Activated CD4-positive, alpha-beta T cell treated with anti-CD3 and anti-CD28 coated beads, Interleukin-2, amount 10 ng/mL, durations not matched to agents 7 days and 5 days (primary cell): ENCODE measurements at regions not wholly inside any gene's neighbourhood (a gene's known extent, or its start where the extent isn't known, plus 50 kb on each side); places are given as distances from the start of the nearest gene placed in this dataset.

Experiments used
- CTCF ChIA-PET: fragments of 350-600 bp; sonication (Branson Sonifier 250); formaldehyde crosslinking; loops from one replicate; lab custom pipeline; 2021; ENCODE audit warnings: antibody characterized with exemption; lab: Charles Lee
- POLR2A ChIA-PET: fragments of 350-600 bp; sonication (Branson Sonifier 250); formaldehyde crosslinking; loops from one replicate; lab custom pipeline; 2021; ENCODE audit warnings: antibody characterized with exemption; lab: Charles Lee
- DNase-seq: peaks from one replicate; pipeline ENCODE4 v3.0.0-alpha.2; 2020
- H3K27ac Mint-ChIP-seq: one replicate; pipeline ENCODE4 v1.8.0; 2021; ENCODE audit warnings: mild to moderate bottlenecking, moderate library complexity, mixed read lengths
- H3K27me3 Mint-ChIP-seq: one replicate; pipeline ENCODE4 v1.8.0; 2021; ENCODE audit warnings: mixed read lengths
- H3K36me3 Mint-ChIP-seq: one replicate; pipeline ENCODE4 v1.8.0; 2021; ENCODE audit warnings: low read depth, mixed read lengths
- H3K4me1 Mint-ChIP-seq: one replicate; pipeline ENCODE4 v1.8.0; 2021; ENCODE audit warnings: mixed read lengths
- H3K4me3 Mint-ChIP-seq: one replicate; pipeline ENCODE4 v1.8.0; 2021; ENCODE audit warnings: mild to moderate bottlenecking, moderate library complexity, mixed read lengths
- H3K9me3 Mint-ChIP-seq: one replicate; pipeline ENCODE4 v1.8.0; 2021; ENCODE audit warnings: mixed read lengths

DNA sequence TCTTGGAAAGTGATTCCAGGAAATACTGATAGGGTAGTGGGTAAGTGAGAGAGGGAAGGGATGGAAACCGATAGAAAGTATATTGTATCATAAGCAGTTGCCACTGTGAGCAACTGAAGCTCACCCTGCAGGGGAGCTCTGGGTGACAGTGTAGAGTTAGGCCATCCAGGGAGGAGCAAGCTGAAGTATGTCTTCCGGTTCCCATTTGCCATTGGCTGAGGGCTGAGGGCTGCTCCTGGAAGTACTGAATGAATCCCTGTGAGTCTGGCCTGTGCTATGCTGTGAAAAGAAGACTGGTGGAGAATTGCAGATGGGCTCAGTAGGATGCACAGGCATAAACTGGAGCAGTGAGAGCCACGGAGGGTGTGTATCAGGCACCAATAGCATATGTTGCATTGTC, 348.3 kb downstream of the MFSD1 start:
- CTCF ChIA-PET = no interaction called here
- Mint-ChIP-seq H3K27me3 (no peaks in the 10 kb centered on the region), H3K9me3 (no peaks in the 10 kb centered on the region), H3K27ac (no peak overlapping the region), H3K36me3 (no peaks in the 10 kb centered on the region), H3K4me3 (no peak overlapping the region), H3K4me1 (no peaks in the 10 kb centered on the region)
- POLR2A ChIA-PET = no interaction called here
- no peak for DNase-seq

DNA sequence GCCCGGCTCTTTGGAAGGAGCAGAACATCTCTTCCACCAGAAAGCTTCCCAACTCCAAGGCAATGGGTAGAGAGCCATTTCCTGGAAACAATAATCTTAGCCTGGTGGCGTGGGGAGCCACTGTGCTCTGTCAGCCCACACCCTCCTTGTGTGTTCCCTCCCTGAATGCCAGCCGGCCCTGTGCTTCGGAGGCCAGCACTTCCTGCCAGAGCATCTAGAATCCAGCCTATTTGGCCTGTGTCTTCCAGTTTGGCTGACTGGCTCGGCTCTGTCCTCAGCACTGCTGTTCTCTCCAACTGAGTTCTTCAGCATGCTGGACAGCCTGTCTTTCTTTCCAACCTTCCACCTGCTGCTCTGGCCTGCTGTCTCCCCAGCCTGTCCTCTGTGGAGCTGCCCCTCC, 349.3 kb downstream of the MFSD1 start:
- DNase-seq = no peak
- H3K4me1 Mint-ChIP-seq = no peaks in the 10 kb centered on the region
- no peaks in the 10 kb centered on the region for H3K36me3 Mint-ChIP-seq
- H3K27me3 Mint-ChIP-seq = no peaks in the 10 kb centered on the region
- no peaks in the 10 kb centered on the region for H3K9me3 Mint-ChIP-seq
- no peak overlapping the region for H3K27ac Mint-ChIP-seq
- H3K4me3 Mint-ChIP-seq = no peak overlapping the region
- CTCF ChIA-PET = no interaction called here
- POLR2A ChIA-PET = no interaction called here

- Mint-ChIP-seq H3K4me3 (no peak overlapping the region), H3K9me3 (no peaks in the 10 kb centered on the region), H3K4me1 (no peaks in the 10 kb centered on the region), H3K27ac (no peak overlapping the region), H3K36me3 (no peaks in the 10 kb centered on the region), H3K27me3 (no peaks in the 10 kb centered on the region)
- no peak for DNase-seq
- ChIA-PET CTCF (no interaction called here), POLR2A (no interaction called here)
Observed at GRCh38 chr3:159157275-159157674, 355.4 kb downstream of the MFSD1 start.

DNA sequence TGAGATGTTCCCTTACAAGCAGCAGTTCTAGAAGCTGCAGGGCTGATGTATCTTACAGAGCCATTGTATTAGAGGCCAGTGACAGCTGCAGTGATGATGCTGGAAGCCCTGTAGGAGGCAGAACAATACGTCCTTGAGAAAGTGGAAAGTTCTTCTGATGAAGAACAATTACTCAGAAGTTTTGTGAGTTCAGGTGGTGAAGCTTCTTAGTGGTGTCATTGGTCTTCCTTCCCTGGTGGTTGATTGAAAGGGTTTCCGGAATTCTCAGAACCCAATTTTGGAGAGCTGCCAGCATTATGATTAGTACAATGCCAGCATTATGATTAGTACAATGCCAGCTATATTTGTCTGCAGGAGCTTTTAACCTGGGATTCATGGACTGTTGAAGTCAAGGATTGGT, 356.4 kb downstream of the MFSD1 start:
- Mint-ChIP-seq H3K9me3 (no peaks in the 10 kb centered on the region), H3K27me3 (no peaks in the 10 kb centered on the region), H3K4me1 (no peaks in the 10 kb centered on the region), H3K27ac (no peak overlapping the region), H3K4me3 (no peak overlapping the region), H3K36me3 (no peaks in the 10 kb centered on the region)
- no peak for DNase-seq
- CTCF ChIA-PET = no interaction called here
- POLR2A ChIA-PET = no interaction called here

GRCh38 chr3:159158801-159159200, 356.9 kb downstream of the MFSD1 start:
- CTCF ChIA-PET = no interaction called here
- Mint-ChIP-seq H3K4me3 (no peak overlapping the region), H3K4me1 (no peaks in the 10 kb centered on the region), H3K9me3 (no peaks in the 10 kb centered on the region), H3K27ac (no peak overlapping the region), H3K27me3 (no peaks in the 10 kb centered on the region), H3K36me3 (no peaks in the 10 kb centered on the region)
- DNase-seq = no peak
- POLR2A ChIA-PET = no interaction called here

- CTCF ChIA-PET = no interaction called here
- Mint-ChIP-seq H3K27me3 (no peaks in the 10 kb centered on the region), H3K9me3 (no peaks in the 10 kb centered on the region), H3K4me3 (no peak overlapping the region), H3K36me3 (no peaks in the 10 kb centered on the region), H3K27ac (no peak overlapping the region), H3K4me1 (no peaks in the 10 kb centered on the region)
- POLR2A ChIA-PET = no interaction called here
- DNase-seq = no peak
Observed at GRCh38 chr3:159159546-159159945, 357.7 kb downstream of the MFSD1 start.

- Mint-ChIP-seq H3K36me3 (no peaks in the 10 kb centered on the region), H3K27me3 (no peaks in the 10 kb centered on the region), H3K27ac (no peak overlapping the region), H3K9me3 (no peaks in the 10 kb centered on the region), H3K4me3 (no peak overlapping the region), H3K4me1 (no peaks in the 10 kb centered on the region)
- DNase-seq = no peak
- POLR2A ChIA-PET = no interaction called here
- CTCF ChIA-PET = no interaction called here
Observed at GRCh38 chr3:159163656-159164055, 361.8 kb downstream of the MFSD1 start.

DNA sequence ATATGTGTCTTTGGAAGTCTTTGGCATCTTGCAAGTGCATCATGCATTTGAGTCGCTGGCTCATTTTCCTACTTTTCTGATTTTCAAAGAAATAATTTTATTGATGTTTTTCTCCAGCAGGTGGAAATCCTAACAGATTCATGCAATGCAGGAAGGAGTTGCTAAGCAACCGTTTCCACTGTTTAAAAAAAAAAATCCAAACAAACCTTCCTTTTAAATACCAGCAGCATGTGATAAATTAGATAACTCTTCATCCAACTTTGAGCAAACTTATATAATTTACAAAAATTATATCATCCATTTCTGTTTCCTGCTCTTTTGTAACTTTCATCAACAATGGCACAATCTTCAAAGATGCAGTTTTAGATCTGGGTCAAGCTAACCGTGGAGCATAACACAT, 364.1 kb downstream of the MFSD1 start:
- H3K36me3 Mint-ChIP-seq = no peaks in the 10 kb centered on the region
- ChIA-PET CTCF (no interaction called here), POLR2A (no interaction called here)
- DNase-seq = no peak
- H3K4me1 Mint-ChIP-seq = no peaks in the 10 kb centered on the region
- H3K9me3 Mint-ChIP-seq = no peaks in the 10 kb centered on the region
- no peak overlapping the region for H3K4me3 Mint-ChIP-seq
- H3K27ac Mint-ChIP-seq = no peak overlapping the region
- no peaks in the 10 kb centered on the region for H3K27me3 Mint-ChIP-seq

DNA sequence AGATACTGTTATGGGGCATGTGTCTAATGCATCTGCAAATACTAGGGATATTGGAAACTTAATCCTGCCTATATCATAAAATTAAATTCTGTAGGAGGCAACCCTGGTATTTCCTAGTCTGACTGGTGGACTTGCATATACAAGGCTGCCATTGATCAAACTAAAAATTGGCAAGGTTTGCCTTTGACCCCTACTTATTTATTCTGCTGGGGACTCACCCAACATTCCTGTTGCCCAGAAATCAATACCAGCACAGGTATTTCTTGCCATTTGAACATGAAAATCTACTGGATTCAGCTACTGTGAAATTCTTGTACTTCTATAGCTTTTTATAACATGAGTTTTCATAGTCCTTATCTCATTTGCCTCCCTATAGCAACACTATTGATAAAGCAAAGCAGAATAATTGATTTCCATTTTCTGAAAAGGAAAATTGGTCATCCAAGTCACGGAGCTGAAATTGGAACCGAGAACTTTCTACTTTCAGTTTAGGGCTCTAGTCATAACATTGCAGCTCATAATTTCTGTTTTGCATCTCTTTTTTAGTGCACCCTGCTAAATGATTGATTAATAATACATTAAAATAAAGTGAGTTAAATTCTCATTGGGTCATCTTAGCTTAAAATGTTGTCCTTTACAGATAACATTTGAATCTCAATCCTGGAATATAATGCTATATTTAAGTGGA, 365.2 kb downstream of the MFSD1 start:
- ChIA-PET CTCF (no interaction called here), POLR2A (no interaction called here)
- Mint-ChIP-seq H3K27ac (no peak overlapping the region), H3K27me3 (no peaks in the 10 kb centered on the region), H3K4me1 (no peaks in the 10 kb centered on the region), H3K4me3 (no peak overlapping the region), H3K9me3 (no peaks in the 10 kb centered on the region), H3K36me3 (no peaks in the 10 kb centered on the region)
- DNase-seq = no peak

DNA sequence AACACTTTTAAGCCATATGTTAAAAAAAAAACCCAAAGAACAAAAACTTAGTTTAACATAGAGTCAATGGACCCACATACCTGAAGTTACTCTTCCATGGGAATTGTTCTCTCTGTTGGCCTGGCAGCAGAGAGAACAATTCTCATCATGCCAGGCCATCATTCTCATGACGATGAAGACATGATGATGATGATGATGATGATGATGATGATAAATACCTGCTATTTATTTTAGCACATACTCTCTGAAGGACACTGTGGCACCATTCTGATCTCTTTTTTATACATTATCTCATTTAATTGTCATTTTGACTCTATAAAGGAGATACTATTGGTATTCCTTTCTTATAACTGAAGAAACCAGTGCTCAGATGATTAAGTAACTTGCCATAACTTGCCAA, 366.9 kb downstream of the MFSD1 start:
- Mint-ChIP-seq H3K27ac (no peak overlapping the region), H3K4me3 (no peak overlapping the region), H3K9me3 (no peaks in the 10 kb centered on the region), H3K27me3 (no peaks in the 10 kb centered on the region), H3K4me1 (no peaks in the 10 kb centered on the region), H3K36me3 (no peaks in the 10 kb centered on the region)
- no peak for DNase-seq
- ChIA-PET CTCF (no interaction called here), POLR2A (no interaction called here)

GRCh38 chr3:159169828-159170227, 368.0 kb downstream of the MFSD1 start:
- no peak for DNase-seq
- Mint-ChIP-seq H3K36me3 (no peaks in the 10 kb centered on the region), H3K4me3 (no peak overlapping the region), H3K9me3 (no peaks in the 10 kb centered on the region), H3K4me1 (no peaks in the 10 kb centered on the region), H3K27ac (no peak overlapping the region), H3K27me3 (no peaks in the 10 kb centered on the region)
- ChIA-PET POLR2A (no interaction called here), CTCF (no interaction called here)

- CTCF ChIA-PET = no interaction called here
- H3K27me3 Mint-ChIP-seq = no peaks in the 10 kb centered on the region
- no peaks in the 10 kb centered on the region for H3K4me1 Mint-ChIP-seq
- H3K36me3 Mint-ChIP-seq = no peaks in the 10 kb centered on the region
- DNase-seq = no peak
- no peak overlapping the region for H3K4me3 Mint-ChIP-seq
- no peaks in the 10 kb centered on the region for H3K9me3 Mint-ChIP-seq
- POLR2A ChIA-PET = no interaction called here
- H3K27ac Mint-ChIP-seq = no peak overlapping the region
Observed at GRCh38 chr3:159170436-159171003, 368.7 kb downstream of the MFSD1 start.

DNA sequence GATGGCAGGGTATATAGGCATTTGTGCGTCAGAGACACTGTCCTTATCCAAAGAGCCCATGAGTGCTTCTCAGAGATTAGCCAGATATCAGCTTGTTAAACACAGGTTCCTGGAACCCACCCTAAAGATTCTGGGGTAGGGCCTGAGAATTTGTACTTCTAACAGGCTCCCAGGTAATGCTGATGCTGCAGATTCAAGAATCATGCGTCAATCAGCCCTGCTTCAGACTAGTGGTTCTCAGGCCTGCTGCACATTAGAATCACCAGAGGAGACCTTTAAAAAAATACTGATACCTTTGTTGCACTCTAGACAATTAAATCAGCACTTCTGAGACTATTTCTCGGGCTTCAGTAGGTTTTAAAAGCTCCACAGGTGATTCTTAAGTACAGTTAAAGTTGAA, 369.5 kb downstream of the MFSD1 start:
- H3K9me3 Mint-ChIP-seq = no peaks in the 10 kb centered on the region
- POLR2A ChIA-PET = no interaction called here
- H3K27ac Mint-ChIP-seq = no peak overlapping the region
- no peak overlapping the region for H3K4me3 Mint-ChIP-seq
- no peaks in the 10 kb centered on the region for H3K27me3 Mint-ChIP-seq
- CTCF ChIA-PET = no interaction called here
- H3K4me1 Mint-ChIP-seq = no peaks in the 10 kb centered on the region
- no peaks in the 10 kb centered on the region for H3K36me3 Mint-ChIP-seq
- no peak for DNase-seq

- Mint-ChIP-seq H3K27me3 (no peaks in the 10 kb centered on the region), H3K4me1 (no peaks in the 10 kb centered on the region), H3K36me3 (no peaks in the 10 kb centered on the region), H3K9me3 (no peaks in the 10 kb centered on the region), H3K27ac (no peak overlapping the region), H3K4me3 (no peak overlapping the region)
- no peak for DNase-seq
- CTCF ChIA-PET = no interaction called here
- POLR2A ChIA-PET = no interaction called here
Observed at GRCh38 chr3:159172473-159172872, 370.6 kb downstream of the MFSD1 start.
